Stimulated activated CD8-positive, alpha-beta memory T cell treated with anti-CD3 and anti-CD28 coated beads, Interleukin-7, amount 100 ng/mL, for 48 hours (primary cell): ENCODE measurements at regions not wholly inside any gene's neighbourhood (a gene's known extent, or its start where the extent isn't known, plus 50 kb on each side); places are given as distances from the start of the nearest gene placed in this dataset.
"Not testable (repeated sequence)": the region's sequence is repeated elsewhere in the genome, so short reads cannot be mapped to it uniquely, and the experiment has no call there.

Source experiments
- DNase-seq, 2 donors: peaks; one replicate each; pipeline ENCODE4 v3.0.0-alpha.2; 2020; ENCODE audit warnings: low read depth in 1 of 2; ENCODE audit errors: extremely low read depth in 1 of 2

- no peak for DNase-seq
Measured at GRCh38 chr4:155592179-155592937, 74.3 kb upstream of the GUCY1A1 start.

DNA sequence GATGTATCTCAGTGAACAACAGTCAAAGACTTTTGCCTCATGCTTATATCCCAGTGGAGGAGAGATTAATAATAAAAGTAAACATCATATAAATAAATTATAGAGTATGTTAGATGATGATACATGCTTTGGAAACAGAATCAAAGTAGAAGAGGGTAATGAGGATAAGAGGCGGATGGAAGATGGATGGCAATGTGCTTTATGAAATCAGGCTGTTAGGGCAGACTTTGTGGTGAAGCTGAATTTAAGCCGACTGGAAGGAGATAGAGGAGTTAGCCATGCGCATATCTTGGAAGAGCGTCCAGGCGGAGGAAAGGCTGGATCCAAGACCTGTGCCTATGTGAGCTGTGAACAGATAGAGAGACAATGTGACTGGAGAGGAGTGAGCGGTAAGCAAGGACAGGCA, 74.9 kb upstream of the GUCY1A1 start:
- no peak for DNase-seq

GRCh38 chr4:155590796-155591585, 75.7 kb upstream of the GUCY1A1 start:
- no peak for DNase-seq

DNA sequence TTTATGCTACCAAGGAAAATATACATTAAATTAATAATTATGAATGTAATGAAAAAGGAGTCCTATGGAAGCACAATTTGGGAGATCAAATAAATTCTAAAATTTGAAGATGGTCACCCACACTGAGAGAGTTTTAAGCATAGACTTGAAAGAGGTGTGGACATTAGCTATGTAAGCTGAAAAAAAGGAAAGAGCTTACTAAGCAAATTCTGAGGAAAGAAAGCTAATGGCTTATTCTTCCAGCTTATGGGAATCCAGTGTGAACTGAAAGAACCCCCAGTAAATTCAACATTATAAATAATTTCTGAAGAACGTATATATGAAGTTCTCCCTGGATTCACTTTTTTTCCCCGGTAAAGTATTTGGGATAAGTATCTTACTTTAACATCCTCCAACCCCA, 78.2 kb upstream of the GUCY1A1 start:
- DNase-seq = no peak

GRCh38 chr4:155587766-155588165, 78.9 kb upstream of the GUCY1A1 start:
- DNase-seq = no peak

GRCh38 chr4:155582971-155583437, 83.6 kb upstream of the GUCY1A1 start:
- no peak for DNase-seq

- no peak for DNase-seq
Measured at GRCh38 chr4:155582041-155582440, 84.6 kb upstream of the GUCY1A1 start.

DNA sequence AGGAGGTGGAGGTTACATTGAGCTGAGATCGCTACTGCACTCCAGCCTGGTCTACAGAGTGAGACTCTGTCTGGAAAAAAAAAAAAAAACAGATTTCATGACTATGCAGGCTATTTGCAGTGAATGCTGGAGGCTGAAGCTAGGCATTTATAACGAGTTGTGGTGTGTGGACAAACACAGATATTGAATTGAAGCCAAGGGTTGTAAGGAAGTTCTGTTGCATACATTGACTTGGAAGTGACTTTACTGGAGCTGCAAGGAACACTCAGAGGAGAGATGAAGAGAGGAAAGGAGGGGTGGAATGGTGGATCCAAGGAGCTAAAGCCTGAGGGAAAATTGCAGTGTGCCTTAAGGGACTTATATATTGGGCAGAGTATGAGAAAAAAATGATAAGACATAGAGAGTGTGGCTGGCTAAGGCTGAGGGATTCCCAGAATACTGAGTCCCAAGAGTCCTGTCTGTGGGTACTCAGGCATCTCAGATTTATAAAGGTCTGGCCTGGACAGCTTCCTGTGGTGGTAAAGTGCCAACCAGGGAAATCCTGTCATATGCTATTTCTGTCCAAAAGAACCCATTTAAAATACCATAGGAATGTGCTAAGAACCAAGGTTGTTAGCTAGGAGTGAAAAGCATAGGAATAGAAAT, 87.8 kb upstream of the GUCY1A1 start:
- DNase-seq = no peak

DNA sequence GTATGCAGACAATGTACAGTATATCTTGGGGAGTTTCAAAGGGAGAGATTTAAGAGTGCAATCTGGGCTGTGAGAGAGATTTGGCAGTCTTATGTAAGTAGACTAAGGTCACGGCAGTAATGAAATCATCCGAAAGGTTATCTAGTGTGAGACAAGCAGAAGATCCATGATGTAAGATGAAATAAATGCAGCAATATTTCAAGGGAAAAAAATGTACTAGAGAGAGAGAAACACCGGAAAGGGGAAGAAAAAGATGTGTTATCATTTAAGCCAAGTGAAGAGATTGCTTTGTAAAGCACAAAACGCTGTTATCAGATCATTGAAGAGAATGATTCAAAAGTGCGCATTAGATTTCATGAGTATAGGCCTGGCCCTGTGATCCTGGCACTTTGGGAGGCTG, 88.4 kb upstream of the GUCY1A1 start:
- DNase-seq = no peak

DNA sequence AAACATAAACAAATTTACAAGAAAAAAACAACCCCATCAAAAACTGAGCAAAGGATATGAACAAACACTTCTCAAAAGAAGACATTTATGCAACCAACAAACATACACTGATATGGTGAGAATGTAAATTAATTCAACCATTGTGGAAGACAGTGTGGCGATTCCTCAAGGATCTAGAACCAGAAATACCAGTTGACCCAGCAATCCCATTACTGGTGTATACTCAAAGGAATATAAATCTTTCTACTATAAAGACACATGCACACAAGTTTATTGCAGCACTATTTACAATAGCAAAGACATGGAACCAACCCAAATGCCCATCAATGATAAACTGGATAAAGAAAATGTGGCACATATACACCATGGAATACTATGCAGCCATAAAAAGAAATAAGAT, 92.3 kb upstream of the GUCY1A1 start:
- not testable (repeated sequence) for DNase-seq

GRCh38 chr4:155573126-155573525, 93.5 kb upstream of the GUCY1A1 start:
- no peak for DNase-seq

- no peak for DNase-seq
Measured at GRCh38 chr4:155572106-155572703, 94.4 kb upstream of the GUCY1A1 start.

DNA sequence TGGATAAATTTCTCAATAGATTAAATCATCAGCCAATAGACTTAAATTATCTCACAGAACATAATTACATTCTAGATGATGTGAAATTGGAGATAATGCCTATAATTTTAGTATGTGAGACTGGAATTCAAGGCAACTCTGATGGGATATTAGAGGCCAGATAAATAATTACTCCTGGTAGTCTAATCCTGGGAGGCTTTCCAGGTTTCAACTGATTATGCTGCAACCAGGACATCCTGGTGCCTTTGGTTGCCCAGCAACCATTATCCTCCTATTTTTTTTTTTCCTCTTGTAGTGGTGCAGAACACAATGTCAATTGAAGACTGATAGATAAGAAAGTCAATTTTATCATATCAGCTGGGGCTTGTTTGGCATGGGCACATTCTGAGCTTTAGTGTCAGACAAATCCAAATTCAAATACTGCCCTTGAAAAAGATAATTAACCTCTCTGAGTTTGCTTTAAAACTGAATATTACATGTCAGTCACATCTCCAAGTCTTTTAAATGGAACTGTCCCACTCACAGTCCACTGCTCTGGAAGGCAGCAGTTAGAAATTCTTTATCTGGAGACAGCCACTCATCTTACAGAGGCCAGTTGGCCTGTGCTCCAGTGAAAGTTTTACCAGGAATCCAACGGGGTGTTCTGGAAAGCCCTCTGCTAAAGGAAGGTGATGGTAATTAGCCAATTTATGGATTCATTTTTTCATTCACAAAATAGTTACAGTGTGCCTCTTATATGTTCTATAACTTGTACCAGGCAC, 95.3 kb upstream of the GUCY1A1 start:
- DNase-seq = no peak

DNA sequence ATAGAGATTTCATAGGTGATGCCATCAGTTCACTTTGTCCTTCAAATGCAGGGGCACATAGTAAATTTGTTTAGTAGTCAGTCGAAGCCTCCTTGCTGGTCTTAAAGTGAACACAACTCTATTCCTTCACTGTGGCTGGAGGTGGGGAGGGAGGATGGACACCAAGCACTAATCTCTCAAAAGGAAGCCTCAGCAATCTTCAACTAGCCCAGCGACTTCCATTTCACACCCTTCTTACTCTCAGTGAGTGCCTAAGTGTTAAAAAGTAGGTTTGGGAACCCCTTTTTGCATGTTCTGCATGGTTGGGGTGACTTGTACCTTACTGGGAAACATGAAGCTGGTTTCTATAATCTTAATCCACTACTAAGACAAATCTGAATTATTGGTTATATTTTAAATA, 96.0 kb upstream of the GUCY1A1 start:
- no peak for DNase-seq

DNA sequence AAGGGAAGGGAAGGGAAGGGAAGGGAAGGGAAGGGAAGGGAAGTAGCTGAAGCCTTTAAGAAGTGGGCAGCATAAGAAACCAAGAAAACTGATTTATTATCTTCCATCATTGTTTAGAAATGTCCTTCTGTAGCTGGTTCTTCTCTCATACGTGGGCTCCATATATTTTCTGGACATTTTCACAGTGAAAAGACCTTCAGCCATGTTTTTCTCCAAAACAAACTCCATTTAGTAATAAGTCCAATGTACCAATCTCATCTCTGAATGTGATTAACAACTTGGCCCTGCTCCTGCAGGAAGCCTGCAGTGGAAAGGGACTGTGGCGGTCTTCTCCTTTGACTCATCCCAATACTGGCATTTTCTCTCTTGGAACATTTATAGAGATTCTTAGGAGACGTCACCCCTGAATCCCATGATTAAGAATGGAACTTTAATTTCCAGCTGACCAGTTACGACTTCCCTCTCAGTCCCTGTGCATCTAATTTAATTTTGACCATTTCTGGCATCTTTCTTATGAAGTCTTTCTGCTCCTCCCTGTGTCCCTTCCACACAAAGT, 96.6 kb upstream of the GUCY1A1 start:
- DNase-seq = no peak

- DNase-seq = no peak
Measured at GRCh38 chr4:155569471-155569870, 97.2 kb upstream of the GUCY1A1 start.

- DNase-seq = no peak
Measured at GRCh38 chr4:155568641-155569220, 97.9 kb upstream of the GUCY1A1 start.

GRCh38 chr4:155566354-155566753, 100.3 kb upstream of the GUCY1A1 start:
- DNase-seq = no peak

DNA sequence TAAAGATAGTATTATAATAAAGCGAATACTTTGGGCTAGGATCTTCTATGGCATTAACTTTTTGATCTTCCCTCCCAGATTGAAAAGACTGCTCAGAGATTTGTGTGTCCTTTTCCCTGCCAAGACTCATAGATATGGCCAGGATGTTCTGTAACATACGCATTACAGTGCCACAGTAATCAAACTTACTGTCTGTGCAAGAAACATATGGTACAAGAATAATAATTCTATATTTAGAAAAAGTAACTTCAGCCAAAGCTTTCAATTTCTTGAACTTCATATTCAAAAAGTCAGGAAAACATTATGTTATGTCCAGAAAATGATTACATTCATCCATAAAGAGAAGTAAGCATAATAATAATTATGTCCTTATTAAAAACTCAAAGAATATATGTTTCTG, 100.9 kb upstream of the GUCY1A1 start:
- no peak for DNase-seq

DNA sequence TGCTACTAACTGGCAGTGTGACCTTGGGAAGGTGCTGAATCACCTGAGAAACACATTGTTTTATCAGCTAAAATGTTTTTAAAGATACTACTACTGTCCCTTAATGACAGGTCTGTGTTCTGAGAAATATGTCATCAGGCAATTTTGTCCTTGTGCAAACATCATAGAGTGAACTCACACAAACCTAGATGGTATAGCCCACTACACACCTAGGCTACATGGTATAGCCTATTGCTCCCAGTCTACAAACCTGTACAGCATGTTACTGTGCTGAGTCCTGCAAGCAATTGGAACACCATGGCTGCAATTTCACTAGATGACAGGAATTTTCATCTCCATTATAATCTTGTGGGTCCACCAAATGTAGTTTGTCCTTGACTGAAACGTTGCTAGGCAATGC, 101.3 kb upstream of the GUCY1A1 start:
- DNase-seq = no peak
